ENCODE measurements at regions not wholly inside any gene's neighbourhood (a gene's known extent, or its start where the extent isn't known, plus 50 kb on each side); places are given as distances from the start of the nearest gene placed in this dataset.
A peak's percentile ranks its signal among the peaks of the same experiment; 100 is the strongest.
"Not testable (repeated sequence)": the region's sequence is repeated elsewhere in the genome, so short reads cannot be mapped to it uniquely, and the experiment has no call there.

- peaks cover 6% of the 10 kb centered on the region for H3K4me1 Mint-ChIP-seq (ENCODE audit: low read depth)
- TF ChIP-seq CTCF (IDR thresholded peaks at IDR 0.05), result no peak
- ChIA-PET POLR2A (no interaction called here), CTCF (no interaction called here)
- no peaks in the 10 kb centered on the region for H3K9me3 ChIP-seq (ENCODE audit: control insufficient read depth in 1 of 2, insufficient read depth in 1 of 2, low read length in 2 of 2)
- H3K36me3 Mint-ChIP-seq (ENCODE audit: low read depth), result no peaks in the 10 kb centered on the region
- DNase-seq (no peak), ATAC-seq (ENCODE audit: poor library complexity) (no peak)
- no peak overlapping the region for H3K4me3 Mint-ChIP-seq
- no peak overlapping the region for H3K27ac ChIP-seq (ENCODE audit: low read depth in 1 of 2, low read length in 2 of 2)
- no peaks in the 10 kb centered on the region for H3K9me3 Mint-ChIP-seq
- no peak overlapping the region for H3K27ac Mint-ChIP-seq
- no peaks in the 10 kb centered on the region for H3K36me3 ChIP-seq (ENCODE audit: insufficient read depth, low read length)
- H3K4me1 ChIP-seq (ENCODE audit: insufficient read depth, low read length), result no peaks in the 10 kb centered on the region
- intact Hi-C loops (cut with DNase I, micrococcal nuclease), result no loop called here
- no peaks in the 10 kb centered on the region for H3K27me3 ChIP-seq (ENCODE audit: control insufficient read depth in 1 of 2, insufficient read depth in 2 of 2, low read length in 2 of 2)
- no peak overlapping the region for H3K4me3 ChIP-seq (ENCODE audit: low read length)
- H3K27me3 Mint-ChIP-seq, result peaks cover 8% of the 10 kb centered on the region
These were observed 360.6 kb upstream of the C11orf87 start for GRCh38 chr11:109061394-109061793.

DNA sequence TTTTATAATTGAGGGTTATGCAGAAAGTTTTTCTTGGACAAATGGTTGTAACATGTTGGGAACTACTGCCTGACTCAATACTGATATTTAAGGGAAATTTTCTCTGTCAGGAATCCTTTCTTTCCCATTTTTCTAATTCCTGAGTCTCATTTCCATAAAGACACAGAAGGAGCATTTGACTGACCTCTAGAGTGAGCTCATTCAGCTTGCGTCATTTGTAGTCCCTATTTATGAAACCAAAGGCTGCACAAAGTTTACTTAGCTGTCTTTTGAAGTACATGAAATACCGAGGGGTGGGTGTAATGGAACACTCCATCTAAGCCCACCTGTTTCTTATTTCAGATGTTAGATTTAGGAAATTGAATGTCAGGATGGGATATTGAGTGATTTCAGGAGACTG lies 359.5 kb upstream of the C11orf87 start:
- Histone ChIP-seq H3K27me3 (ENCODE audit: control insufficient read depth in 1 of 2, insufficient read depth in 2 of 2, low read length in 2 of 2) (no peaks in the 10 kb centered on the region), H3K4me1 (ENCODE audit: insufficient read depth, low read length) (no peaks in the 10 kb centered on the region), H3K27ac (ENCODE audit: low read depth in 1 of 2, low read length in 2 of 2) (no peak overlapping the region), H3K36me3 (ENCODE audit: insufficient read depth, low read length) (no peaks in the 10 kb centered on the region), H3K9me3 (ENCODE audit: control insufficient read depth in 1 of 2, insufficient read depth in 1 of 2, low read length in 2 of 2) (no peaks in the 10 kb centered on the region), H3K4me3 (ENCODE audit: low read length) (no peak overlapping the region)
- no peak overlapping the region for H3K4me3 Mint-ChIP-seq
- DNase-seq, result no peak
- no peak for TF ChIP-seq CTCF (IDR thresholded peaks at IDR 0.05)
- H3K27me3 Mint-ChIP-seq, result peaks cover 8% of the 10 kb centered on the region
- ATAC-seq (ENCODE audit: poor library complexity), result no peak
- H3K9me3 Mint-ChIP-seq, result no peaks in the 10 kb centered on the region
- H3K4me1 Mint-ChIP-seq (ENCODE audit: low read depth), result peaks cover 6% of the 10 kb centered on the region
- H3K27ac Mint-ChIP-seq, result no peak overlapping the region
- no peaks in the 10 kb centered on the region for H3K36me3 Mint-ChIP-seq (ENCODE audit: low read depth)
- POLR2A ChIA-PET, result no interaction called here
- CTCF ChIA-PET, result no interaction called here
- intact Hi-C loops (cut with DNase I, micrococcal nuclease), result no loop called here

DNA sequence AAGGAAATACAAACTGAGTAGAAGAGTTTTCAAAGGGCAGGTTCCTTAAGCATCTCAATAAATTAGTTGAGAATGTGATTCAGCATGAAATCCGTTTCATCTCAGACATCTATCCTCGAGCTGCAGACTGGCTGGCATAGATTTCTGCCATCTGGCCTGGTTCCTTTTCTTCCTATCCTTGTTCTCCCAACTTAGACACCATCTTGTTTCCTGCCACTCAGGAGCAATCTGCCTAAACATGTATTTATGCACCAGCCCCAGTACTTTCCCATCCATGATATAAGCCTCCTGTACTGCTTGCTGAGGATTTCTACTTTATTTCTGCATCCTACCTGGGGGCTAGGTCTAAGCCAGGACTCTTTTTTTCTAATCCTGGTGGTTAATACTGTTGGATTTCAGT lies 359.1 kb upstream of the C11orf87 start:
- Histone ChIP-seq H3K27ac (ENCODE audit: low read depth in 1 of 2, low read length in 2 of 2) (no peak overlapping the region), H3K36me3 (ENCODE audit: insufficient read depth, low read length) (no peaks in the 10 kb centered on the region), H3K27me3 (ENCODE audit: control insufficient read depth in 1 of 2, insufficient read depth in 2 of 2, low read length in 2 of 2) (no peaks in the 10 kb centered on the region), H3K9me3 (ENCODE audit: control insufficient read depth in 1 of 2, insufficient read depth in 1 of 2, low read length in 2 of 2) (no peaks in the 10 kb centered on the region), H3K4me3 (ENCODE audit: low read length) (no peak overlapping the region), H3K4me1 (ENCODE audit: insufficient read depth, low read length) (no peaks in the 10 kb centered on the region)
- H3K9me3 Mint-ChIP-seq, result no peaks in the 10 kb centered on the region
- no peak overlapping the region for H3K4me3 Mint-ChIP-seq
- H3K4me1 Mint-ChIP-seq (ENCODE audit: low read depth), result peaks cover 6% of the 10 kb centered on the region
- no peak for ATAC-seq (ENCODE audit: poor library complexity)
- ChIA-PET CTCF (no interaction called here), POLR2A (no interaction called here)
- no peaks in the 10 kb centered on the region for H3K36me3 Mint-ChIP-seq (ENCODE audit: low read depth)
- DNase-seq, result no peak
- H3K27ac Mint-ChIP-seq, result no peak overlapping the region
- no peak for TF ChIP-seq CTCF (IDR thresholded peaks at IDR 0.05)
- peaks cover 8% of the 10 kb centered on the region for H3K27me3 Mint-ChIP-seq
- intact Hi-C loops (cut with DNase I, micrococcal nuclease), result no loop called here

GRCh38 chr11:109064618-109065311 lies 357.2 kb upstream of the C11orf87 start:
- H3K4me1 Mint-ChIP-seq (ENCODE audit: low read depth); H3K4me1 ChIP-seq (ENCODE audit: insufficient read depth, low read length); POLR2A ChIA-PET; H3K27ac ChIP-seq (ENCODE audit: low read depth in 1 of 2, low read length in 2 of 2); H3K36me3 ChIP-seq (ENCODE audit: insufficient read depth, low read length); CTCF ChIA-PET; H3K27me3 ChIP-seq (ENCODE audit: control insufficient read depth in 1 of 2, insufficient read depth in 2 of 2, low read length in 2 of 2); H3K9me3 Mint-ChIP-seq; H3K4me3 ChIP-seq (ENCODE audit: low read length); H3K27me3 Mint-ChIP-seq; H3K27ac Mint-ChIP-seq; intact Hi-C loops (cut with DNase I, micrococcal nuclease); H3K4me3 Mint-ChIP-seq; H3K36me3 Mint-ChIP-seq (ENCODE audit: low read depth); ATAC-seq (ENCODE audit: poor library complexity); H3K9me3 ChIP-seq (ENCODE audit: control insufficient read depth in 1 of 2, insufficient read depth in 1 of 2, low read length in 2 of 2): not testable (repeated sequence)
- peak in 3 of 14 experiments; percentile 23 to 35 (median 32) for DNase-seq

Measured in CD4-positive, alpha-beta T cell (primary cell).